H1 (cell line): ENCODE measurements at regions not wholly inside any gene's neighbourhood (a gene's known extent, or its start where the extent isn't known, plus 50 kb on each side); places are given as distances from the start of the nearest gene placed in this dataset.

Experiments
- CTCF ChIP-seq, 3 experiments: IDR thresholded peaks; 1 replicate in 2 of 3; 2 replicates in 1 of 3; pipeline versions ENCODE4 v1.5.1 to v1.6.1; 2011; ENCODE audit warnings: low read length in 3 of 3, mild to moderate bottlenecking in 3 of 3, inconsistent platforms in 2 of 3, low read depth in 1 of 3, moderate library complexity in 1 of 3; ENCODE audit not compliant: insufficient read depth in 1 of 3; ENCODE audit errors: control extremely low read depth in 1 of 3
- HDAC2 ChIP-seq, 2 experiments: fragments of 300-600 bp in 1 of 2; sonication (generic) in 1 of 2; IDR thresholded peaks; 2 replicates each; pipeline ENCODE4 v1.6.1; 2011 to 2012; ENCODE audit warnings: low read depth in 2 of 2, low read length in 2 of 2, mild to moderate bottlenecking in 2 of 2, moderate library complexity in 2 of 2, borderline replicate concordance in 1 of 2, inconsistent platforms in 1 of 2
- SIN3A ChIP-seq, 2 experiments: IDR thresholded peaks in 1 of 2; conservative IDR thresholded peaks in 1 of 2; 2 replicates each; pipeline ENCODE4 v1.6.1; 2011 to 2012; ENCODE audit warnings: low read length in 2 of 2, improper control_type of control experiment in 1 of 2, low read depth in 1 of 2, mild to moderate bottlenecking in 1 of 2

- TF ChIP-seq SIN3A (conservative IDR thresholded peaks at IDR 0.05 in 1 of 2, IDR thresholded peaks at IDR 0.05 in 1 of 2; ENCODE audit: low read depth in 1 of 2, low read length in 2 of 2) = no peak
- TF ChIP-seq CTCF (IDR thresholded peaks at IDR 0.05; ENCODE audit: control extremely low read depth in 1 of 3, insufficient read depth in 1 of 3, low read depth in 1 of 3, low read length in 3 of 3) = no peak
- no peak for TF ChIP-seq HDAC2 (IDR thresholded peaks at IDR 0.05; ENCODE audit: borderline replicate concordance in 1 of 2, low read depth in 2 of 2, low read length in 2 of 2)
Measured at GRCh38 chr9:38771593-38771992, 51.7 kb upstream of the FAM240B start.
